Stimulated activated CD4-positive, alpha-beta T cell treated with anti-CD3 and anti-CD28 coated beads, Interleukin-12 subunit alpha, Interleukin-12 subunit beta, amount 100 ng/mL, for 48 hours (primary cell): ENCODE measurements at regions not wholly inside any gene's neighbourhood (a gene's known extent, or its start where the extent isn't known, plus 50 kb on each side); places are given as distances from the start of the nearest gene placed in this dataset.
A peak's percentile ranks its signal among the peaks of the same experiment; 100 is the strongest.
"Not testable (repeated sequence)": the region's sequence is repeated elsewhere in the genome, so short reads cannot be mapped to it uniquely, and the experiment has no call there.

Source experiments
- DNase-seq, 3 donors: peaks; one replicate each; pipeline ENCODE4 v3.0.0-alpha.2; 2020; ENCODE audit warnings: low read depth in 2 of 3, low spot score in 1 of 3

GRCh38 chr21:27807596-27807995 lies 840.7 kb upstream of the ADAMTS5 start:
- DNase-seq = no peak

DNA sequence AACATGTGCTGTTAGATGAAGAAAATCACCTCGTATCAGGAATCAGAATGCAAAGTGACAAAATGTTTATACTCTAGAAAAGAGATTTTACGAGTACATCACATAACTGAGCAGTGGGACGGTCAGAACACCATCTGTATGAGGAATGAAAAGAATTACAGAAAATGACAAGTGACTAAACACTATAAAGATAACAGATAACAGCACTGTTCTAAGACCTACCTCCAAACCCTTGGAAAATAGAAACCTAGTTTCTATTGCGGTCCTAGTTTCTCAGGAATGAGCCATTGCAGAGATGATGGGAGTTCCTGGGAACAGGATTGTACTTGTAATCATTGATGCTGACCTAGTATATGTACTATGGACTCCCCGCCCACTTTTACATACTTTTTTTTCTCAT lies 839.4 kb upstream of the ADAMTS5 start:
- DNase-seq = no peak

GRCh38 chr21:27805696-27806095 lies 838.8 kb upstream of the ADAMTS5 start:
- DNase-seq = no peak

DNA sequence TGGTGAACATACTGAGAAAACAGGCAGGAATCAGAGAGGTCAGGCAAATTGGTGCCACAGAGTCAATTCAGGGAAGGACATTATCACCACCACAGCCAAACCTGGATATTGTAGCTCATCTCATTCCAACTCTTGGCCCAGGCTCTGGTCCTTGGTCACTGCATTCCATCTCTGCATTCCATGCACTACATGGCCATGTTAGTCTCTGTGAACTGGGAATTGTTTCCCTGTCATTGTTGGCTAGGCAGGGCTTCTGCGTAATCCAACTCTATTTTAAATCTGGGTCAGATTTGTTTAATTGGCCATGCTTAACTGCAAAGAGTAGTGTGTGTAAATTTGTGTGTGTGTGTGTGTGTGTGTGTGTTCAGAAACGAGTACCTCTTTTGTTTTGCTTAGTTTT lies 837.6 kb upstream of the ADAMTS5 start:
- no peak for DNase-seq

DNA sequence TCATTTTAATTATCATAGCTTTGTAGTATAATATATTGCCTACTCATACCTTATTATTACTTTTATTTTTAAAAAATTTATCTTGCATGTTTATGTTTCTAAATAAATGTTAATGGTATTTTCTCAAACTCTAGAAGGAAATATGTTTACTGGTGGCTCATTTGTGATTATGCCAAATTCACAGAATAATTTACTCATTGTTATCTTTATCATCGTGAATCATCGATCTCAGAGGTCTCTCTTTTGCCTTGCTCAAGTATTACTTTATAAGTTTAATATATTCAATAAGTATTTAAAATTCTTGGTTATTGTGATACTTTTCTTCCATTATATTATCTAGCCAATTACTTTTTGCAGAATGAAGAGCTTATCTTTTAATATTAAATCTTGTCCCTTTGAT lies 836.7 kb upstream of the ADAMTS5 start:
- no peak for DNase-seq

DNA sequence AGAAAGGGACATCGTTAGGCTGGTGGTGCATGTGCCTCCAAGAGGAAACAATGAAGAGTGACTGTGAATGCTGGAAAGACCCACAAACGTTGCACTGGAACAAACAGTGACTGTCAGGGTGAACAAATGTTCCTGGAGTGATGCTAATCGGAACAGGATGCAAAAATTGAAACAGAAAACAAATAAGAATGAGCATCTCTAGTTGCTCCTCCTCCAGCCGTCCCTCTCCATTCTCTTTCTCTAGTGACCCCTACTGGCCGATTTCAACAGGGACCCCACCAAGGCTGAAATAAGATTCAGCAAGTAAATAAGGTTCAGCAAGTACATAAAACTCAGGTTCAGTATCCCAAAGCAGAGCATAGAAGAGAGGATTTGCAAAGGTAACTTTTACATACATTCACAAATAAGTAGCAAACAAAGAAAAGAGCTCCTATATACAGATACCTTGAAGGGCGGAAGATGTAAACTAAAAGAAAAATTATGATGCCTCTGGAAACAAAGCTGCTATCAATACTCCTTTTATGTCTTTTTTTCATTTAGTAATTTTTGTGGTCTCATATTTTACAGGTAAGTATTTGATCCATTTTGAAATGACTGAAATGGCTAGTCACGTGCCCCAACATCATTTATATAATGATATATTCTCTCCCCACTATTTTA lies 836.1 kb upstream of the ADAMTS5 start:
- peak in 2 of 3 donors; percentile 2 to 20 for DNase-seq

DNA sequence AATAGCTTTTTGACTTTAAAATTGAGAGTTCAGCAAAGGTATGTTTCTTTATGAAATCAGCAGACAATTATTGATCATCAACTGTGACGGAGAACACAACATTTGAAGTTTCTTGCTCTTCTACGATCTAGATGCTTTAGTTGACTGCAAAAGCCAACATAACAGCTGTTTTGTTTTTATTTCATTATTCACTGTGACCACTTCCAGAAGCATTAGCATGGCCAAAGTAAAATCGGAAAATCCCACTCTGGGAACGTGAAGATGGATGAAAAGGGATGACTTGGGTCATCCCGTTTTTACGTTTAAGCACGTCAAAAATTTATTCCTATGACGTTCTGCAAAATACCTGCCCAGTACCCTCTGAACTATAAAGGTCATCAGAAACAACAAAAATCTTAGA lies 833.0 kb upstream of the ADAMTS5 start:
- no peak for DNase-seq

- DNase-seq = no peak
Measured at GRCh38 chr21:27796106-27796505, 829.2 kb upstream of the ADAMTS5 start.

- DNase-seq = no peak
Measured at GRCh38 chr21:27795418-27795817, 828.5 kb upstream of the ADAMTS5 start.

DNA sequence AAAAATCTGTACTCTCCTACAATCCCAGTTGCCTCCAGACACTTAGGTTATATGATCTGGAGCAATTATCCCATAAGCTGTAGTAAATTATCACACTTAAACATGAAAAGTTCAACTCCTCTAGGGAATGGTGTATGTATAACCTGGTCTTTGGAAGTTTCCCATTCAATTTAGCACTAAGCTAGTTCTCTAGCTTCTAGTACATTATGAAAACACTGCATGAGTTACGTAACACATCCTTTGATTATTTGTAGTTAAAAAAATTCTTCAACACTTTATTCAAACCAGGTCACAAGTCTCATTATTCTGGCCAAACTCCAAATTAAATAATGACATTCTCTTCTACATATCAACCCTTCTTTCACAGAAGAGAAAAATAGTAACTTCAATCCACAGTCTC lies 827.0 kb upstream of the ADAMTS5 start:
- no peak for DNase-seq

DNA sequence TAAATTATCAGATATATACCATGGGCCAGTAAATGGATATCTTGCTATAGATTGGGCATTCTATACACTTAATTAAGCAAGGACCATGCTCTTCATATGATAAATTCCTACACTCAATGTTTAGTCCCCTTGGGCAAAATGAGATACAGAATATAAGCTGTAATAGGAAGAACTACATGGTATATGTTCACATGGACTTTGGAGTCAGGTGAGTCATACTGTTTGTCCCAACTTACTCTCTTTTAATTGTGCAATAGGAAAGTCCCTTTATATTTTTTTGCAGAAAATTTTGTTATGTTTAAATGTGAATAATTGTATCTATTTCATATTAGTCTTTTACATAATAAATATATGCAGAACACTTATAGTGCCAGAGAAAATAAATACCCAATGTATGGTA lies 820.2 kb upstream of the ADAMTS5 start:
- no peak for DNase-seq

DNA sequence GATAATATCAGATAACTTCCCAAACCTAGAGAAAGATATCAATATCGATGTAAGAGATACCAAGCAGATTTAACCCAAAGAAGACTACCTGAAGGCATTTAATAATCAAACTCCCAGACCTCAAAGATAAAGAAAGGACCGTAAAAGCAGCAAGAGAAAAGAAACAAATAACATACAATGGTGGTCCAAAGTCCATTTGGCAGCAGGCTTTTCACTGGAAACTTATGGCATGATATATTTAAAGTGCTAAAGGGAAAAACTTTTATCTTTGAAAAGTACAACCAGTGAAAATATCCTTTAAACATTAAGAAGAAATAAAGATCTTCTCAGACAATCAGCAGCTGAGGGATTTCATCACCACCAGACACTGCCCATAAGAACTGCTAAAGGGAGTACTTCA lies 812.7 kb upstream of the ADAMTS5 start:
- DNase-seq = no peak

GRCh38 chr21:27776925-27777553 lies 810.2 kb upstream of the ADAMTS5 start:
- no peak for DNase-seq

- DNase-seq = no peak
Measured at GRCh38 chr21:27772816-27773215, 805.9 kb upstream of the ADAMTS5 start.

GRCh38 chr21:27771938-27772483 lies 805.1 kb upstream of the ADAMTS5 start:
- no peak for DNase-seq

- DNase-seq = no peak
Measured at GRCh38 chr21:27769763-27770162, 802.9 kb upstream of the ADAMTS5 start.

GRCh38 chr21:27768046-27768637 lies 801.3 kb upstream of the ADAMTS5 start:
- DNase-seq = not testable (repeated sequence)

DNA sequence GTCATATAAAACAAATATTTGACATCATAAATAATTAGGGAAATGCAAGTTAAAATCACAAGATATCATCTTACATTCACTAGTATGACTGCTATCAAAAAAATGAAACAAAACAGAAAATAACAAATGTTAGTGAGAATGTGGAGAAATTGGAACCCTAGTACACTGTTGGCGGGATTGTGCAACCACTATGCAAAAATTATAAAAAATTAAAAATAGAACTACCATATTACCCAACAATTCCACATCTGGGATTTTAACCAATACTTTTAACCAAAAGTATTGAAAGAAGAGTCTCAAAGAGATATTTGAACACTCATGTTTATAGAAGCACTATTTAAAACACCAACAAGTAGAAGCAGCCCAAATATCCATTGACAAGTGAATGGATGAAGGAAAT lies 797.2 kb upstream of the ADAMTS5 start:
- no peak for DNase-seq

DNA sequence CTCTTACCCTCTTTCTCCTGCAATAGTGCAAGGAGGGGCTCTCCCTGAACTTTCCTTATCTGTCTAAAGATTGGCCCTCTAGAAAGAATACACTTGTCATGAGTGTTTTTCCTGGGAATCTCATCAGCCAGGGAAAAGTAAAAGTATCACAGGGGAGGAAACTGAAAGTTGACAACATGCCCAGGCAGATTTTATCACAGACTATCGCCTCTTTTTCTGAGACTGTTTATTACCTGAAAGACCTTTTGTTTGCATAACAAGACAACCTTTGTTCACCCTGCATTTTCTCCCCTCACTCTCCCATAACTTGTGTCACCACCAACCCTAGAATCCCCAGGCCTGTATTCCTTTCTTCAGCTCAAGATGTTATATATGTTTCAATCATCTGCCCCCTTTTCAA lies 794.7 kb upstream of the ADAMTS5 start:
- no peak for DNase-seq

DNA sequence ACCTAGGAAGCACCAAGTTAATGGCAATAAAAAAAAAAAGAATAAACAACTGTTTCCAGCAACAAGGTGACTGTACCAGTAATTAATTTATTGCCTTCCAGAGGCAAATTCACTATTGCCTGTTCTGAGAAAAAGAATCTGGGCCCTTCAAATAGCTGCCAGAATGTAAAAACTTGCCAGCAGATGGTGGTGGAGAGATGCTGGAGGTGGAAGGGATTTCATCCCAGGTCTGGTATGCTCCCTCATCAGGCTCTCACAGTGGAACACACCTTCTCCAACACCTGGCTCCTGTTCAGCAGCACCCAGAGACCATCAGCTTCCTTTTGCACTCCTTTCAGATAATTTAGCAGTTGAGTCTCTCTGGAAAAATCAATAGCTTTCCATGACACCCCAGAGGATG lies 792.9 kb upstream of the ADAMTS5 start:
- no peak for DNase-seq

GRCh38 chr21:27759091-27759659 lies 792.3 kb upstream of the ADAMTS5 start:
- DNase-seq = no peak

DNA sequence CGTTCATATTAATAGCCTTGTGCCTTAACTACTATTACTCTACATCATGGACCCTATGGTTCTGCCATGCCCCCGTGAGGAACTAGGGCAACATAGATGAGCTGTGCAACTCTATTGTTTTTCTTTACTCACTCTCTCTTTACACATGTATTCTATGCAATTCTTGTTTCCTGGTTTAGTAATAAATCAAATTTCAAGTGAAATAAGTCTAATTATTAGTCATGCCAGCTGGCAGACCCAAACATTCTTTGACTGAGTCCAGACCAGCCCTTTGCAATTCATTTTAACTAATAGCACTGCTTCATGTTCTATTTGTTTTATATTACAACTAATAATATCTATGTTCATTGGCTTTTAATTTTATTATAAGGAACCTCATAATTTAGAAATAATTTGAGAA lies 789.3 kb upstream of the ADAMTS5 start:
- no peak for DNase-seq
